HG03196 (cell line): ENCODE measurements at regions not wholly inside any gene's neighbourhood (a gene's known extent, or its start where the extent isn't known, plus 50 kb on each side); places are given as distances from the start of the nearest gene placed in this dataset.

Source experiments
- ATAC-seq: cut with Tn5 transposase; IDR thresholded peaks from one replicate; pipeline ENCODE4 v1.9.1; 2021; ENCODE audit not compliant: unreplicated experiment

DNA sequence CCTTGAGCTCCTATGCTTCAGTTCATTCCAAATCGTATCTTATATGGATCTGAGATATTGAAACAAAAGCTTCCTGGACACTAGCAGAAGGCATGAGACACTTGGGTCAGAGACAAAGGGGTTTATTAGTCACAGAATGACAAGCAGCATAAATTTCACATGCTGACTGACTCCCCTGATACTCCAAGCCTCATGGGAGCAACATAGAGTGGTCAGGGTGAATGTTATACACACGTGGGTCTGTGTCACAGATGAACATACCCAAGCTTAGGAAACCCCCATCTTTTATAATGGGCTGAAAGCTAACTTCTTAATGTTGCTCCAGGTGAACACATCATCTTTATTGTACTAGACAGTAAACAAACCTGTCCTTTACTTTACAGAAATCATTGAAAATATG is 599.9 kb upstream of the RGS18 start:
- no peak for ATAC-seq

- no peak for ATAC-seq
Observed at GRCh38 chr1:191561276-191561675, 597.0 kb upstream of the RGS18 start.

- no peak for ATAC-seq
Observed at GRCh38 chr1:191564275-191564674, 594.0 kb upstream of the RGS18 start.

GRCh38 chr1:191572479-191572878 is 585.8 kb upstream of the RGS18 start:
- ATAC-seq: no peak

GRCh38 chr1:191575180-191575579 is 583.1 kb upstream of the RGS18 start:
- ATAC-seq: no peak

GRCh38 chr1:191575746-191576145 is 582.5 kb upstream of the RGS18 start:
- no peak for ATAC-seq

- no peak for ATAC-seq
Observed at GRCh38 chr1:191577213-191577612, 581.0 kb upstream of the RGS18 start.

DNA sequence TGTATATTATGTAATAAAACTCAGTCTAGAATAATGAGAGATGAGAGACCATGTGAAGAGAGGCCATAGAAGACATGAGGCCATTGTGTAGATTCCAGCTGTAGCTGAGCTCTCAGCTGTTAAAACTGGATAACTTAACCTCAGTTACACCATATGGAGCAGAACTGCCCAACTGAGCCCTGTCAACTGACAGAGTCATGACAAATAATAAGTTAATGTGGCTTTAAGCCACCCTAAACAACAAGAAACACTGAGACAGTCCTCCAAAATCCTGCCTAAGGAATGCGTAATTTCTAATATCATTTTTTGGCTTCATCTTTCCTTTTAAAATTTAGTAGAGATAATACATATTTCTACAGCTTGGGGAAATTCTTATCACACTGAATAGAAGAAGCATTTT is 580.0 kb upstream of the RGS18 start:
- ATAC-seq: no peak

- ATAC-seq: no peak
Observed at GRCh38 chr1:191579019-191579418, 579.2 kb upstream of the RGS18 start.

DNA sequence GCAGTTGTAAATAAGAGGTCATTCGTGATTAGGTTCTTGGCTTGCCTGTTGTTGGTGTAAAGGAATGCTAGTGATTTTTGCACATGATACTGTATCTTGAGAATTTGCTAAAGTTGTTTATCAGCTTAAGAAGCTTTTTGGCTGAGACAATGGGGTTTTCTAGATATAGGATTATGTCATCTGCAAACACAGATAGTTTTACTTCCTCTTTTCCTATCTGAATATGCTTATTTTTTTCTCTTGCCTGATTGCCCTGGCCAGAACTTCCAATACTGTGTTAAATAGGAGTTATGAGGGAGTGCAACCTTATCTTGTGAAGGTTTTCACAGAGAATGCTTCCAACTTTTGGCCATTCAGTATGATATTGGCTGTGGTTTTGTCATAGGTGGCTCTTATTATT is 576.1 kb upstream of the RGS18 start:
- peak; percentile 76 for ATAC-seq

DNA sequence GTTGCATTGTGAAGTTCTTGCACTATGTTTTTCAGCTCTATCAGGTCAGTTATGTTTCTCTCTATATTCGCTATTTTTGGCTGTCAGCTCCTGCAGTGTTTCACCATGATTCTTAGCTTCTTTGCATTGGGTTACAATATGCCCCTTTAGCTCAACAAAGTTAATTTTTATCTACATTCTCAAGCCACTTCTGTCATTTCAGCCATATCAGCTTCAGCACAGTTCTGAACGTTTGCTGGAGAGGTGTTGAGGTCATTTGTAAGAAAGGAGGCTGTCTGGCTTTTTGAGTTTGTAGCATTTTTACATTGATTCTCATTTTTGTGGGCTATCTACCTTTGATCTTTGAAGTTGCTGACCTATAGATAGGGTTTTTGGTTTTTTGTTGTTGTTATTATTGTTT is 573.2 kb upstream of the RGS18 start:
- no peak for ATAC-seq

DNA sequence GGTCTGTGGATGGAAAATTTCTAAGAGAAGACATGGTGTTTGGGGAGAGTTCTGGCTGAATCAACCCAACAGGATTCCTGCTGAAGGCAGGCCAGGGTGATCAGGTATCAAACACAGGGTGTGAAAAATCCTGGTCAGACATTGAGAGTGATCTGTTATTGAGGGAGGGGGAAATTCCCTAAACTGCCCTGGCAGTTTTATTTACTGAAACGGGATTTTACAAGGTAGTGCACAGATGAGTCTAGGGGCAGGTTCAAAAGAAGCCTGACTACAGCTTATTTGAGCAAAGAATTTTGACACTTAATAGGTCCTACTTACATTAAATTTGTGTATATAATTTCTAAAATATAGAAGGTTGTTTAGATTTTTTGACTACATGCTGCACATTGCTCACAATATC is 569.4 kb upstream of the RGS18 start:
- ATAC-seq: no peak

DNA sequence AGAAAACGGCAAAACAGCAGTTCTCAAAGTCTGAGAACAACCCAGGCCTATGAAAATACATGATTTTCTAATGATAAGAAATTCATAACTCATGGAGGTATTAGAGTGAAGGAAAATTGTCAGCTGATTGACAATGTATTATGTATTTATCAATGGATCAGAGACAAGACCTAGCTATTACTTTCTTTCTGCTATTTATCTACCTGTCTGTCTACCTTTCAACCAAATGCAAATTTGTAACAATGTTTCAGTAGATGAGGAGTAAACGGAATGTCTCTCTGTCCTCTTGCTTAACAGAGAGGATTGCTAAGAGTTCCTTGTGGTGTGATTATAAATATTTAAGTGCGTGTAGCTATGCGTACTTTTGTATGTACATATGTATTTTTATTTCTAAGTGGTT is 568.7 kb upstream of the RGS18 start:
- no peak for ATAC-seq

- ATAC-seq: no peak
Observed at GRCh38 chr1:191590578-191590977, 567.7 kb upstream of the RGS18 start.

- no peak for ATAC-seq
Observed at GRCh38 chr1:191592039-191592438, 566.2 kb upstream of the RGS18 start.

GRCh38 chr1:191592907-191593306 is 565.4 kb upstream of the RGS18 start:
- no peak for ATAC-seq

DNA sequence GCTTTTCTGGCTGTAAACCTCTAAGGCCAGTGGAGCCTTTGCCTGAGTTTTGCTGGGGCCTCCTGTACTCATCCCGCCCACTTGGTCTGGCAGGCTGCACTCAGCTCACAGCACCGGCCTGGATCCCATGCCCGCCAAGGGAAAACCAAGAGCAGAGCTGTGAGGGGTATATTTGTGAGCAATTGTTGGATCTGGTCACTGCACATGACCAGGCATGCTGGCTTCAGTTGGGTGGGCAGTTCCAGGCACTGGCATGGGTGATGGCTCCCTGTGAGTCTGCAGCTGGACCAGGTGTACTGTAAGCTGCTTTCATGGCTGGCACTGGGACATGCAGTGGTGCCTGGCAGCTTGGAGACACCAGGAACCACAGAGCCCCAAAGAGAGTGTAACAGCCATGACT is 563.1 kb upstream of the RGS18 start:
- no peak for ATAC-seq

- ATAC-seq: no peak
Observed at GRCh38 chr1:191608367-191608766, 549.9 kb upstream of the RGS18 start.

DNA sequence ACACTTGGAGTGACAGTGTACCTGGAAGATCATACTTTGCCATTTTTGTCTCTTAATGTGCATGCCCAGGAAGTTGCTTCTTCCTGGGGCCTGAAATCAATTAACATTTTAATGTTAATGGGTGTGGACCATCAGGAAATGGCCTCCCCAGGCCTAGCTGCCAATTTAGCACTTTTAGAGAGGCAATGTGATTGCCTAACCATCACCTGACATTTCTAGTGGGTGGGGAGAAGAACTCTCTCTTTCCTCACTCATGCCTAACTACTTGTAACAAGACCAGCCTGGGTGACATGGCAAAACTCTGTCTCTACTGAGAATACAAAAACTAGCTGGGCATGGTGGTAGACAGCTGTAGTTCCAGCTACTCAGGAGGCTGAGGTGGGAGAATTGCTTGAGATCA is 549.0 kb upstream of the RGS18 start:
- no peak for ATAC-seq

- ATAC-seq: no peak
Observed at GRCh38 chr1:191615101-191615821, 543.0 kb upstream of the RGS18 start.

GRCh38 chr1:191618181-191618580 is 540.1 kb upstream of the RGS18 start:
- no peak for ATAC-seq

DNA sequence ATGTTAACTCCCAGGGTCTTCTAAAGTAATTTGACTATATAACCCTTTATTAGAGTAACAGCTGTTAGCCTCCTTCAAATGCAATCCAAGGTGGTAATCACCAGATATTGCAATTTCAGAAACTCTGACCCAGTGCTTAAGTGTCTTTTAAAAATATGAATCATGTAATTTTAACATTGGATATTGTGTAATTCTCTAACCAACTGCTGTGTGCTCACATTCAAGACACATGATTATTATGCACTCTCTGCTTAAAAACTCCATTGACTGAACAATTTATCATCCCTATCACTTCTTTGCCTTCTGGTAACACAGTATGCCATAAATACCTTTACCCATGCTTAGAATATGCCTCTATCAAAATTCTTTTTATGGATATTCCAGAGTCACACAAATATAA is 537.4 kb upstream of the RGS18 start:
- no peak for ATAC-seq

GRCh38 chr1:191624044-191624443 is 534.2 kb upstream of the RGS18 start:
- ATAC-seq: no peak
